Keratinocyte (primary cell): ENCODE measurements at regions not wholly inside any gene's neighbourhood (a gene's known extent, or its start where the extent isn't known, plus 50 kb on each side); places are given as distances from the start of the nearest gene placed in this dataset.

Experiments
- DNase-seq: peaks from one replicate; pipeline ENCODE4 v3.0.0-alpha.2; 2011; ENCODE audit warnings: low read depth, missing footprints, low spot score
- FAIRE-seq: peaks from 2 replicates; lab custom pipeline; 2011; peaks lifted over from hg19 to GRCh38; lab: Jason Lieb, UNC
- H2AFZ ChIP-seq: 2 replicates; pipeline ENCODE4 v1.6.0; 2012; ENCODE audit warnings: low read length, control low read depth, inconsistent platforms; ENCODE audit not compliant: control insufficient read depth
- H3K27ac ChIP-seq: 2 replicates; pipeline ENCODE4 v1.5.1; 2011; ENCODE audit warnings: low read length; ENCODE audit not compliant: control insufficient read depth, insufficient read depth
- H3K27me3 ChIP-seq: 3 replicates; pipeline ENCODE4 v1.6.0; 2011; ENCODE audit warnings: low read length; ENCODE audit not compliant: control insufficient read depth, insufficient read depth; ENCODE audit errors: extremely low read depth
- H3K36me3 ChIP-seq, 2 experiments: 2 replicates in 1 of 2; 3 replicates in 1 of 2; pipeline ENCODE4 v1.5.1; 2011; ENCODE audit warnings: low read length in 2 of 2, mild to moderate bottlenecking in 1 of 2; ENCODE audit not compliant: control insufficient read depth in 2 of 2, insufficient read depth in 2 of 2; ENCODE audit errors: extremely low read depth in 1 of 2
- H3K4me1 ChIP-seq: 3 replicates; pipeline ENCODE4 v1.5.1; 2011; ENCODE audit warnings: low read length; ENCODE audit not compliant: control insufficient read depth, insufficient read depth; ENCODE audit errors: extremely low read depth
- H3K4me2 ChIP-seq: 3 replicates; pipeline ENCODE4 v1.6.0; 2011; ENCODE audit warnings: low read depth, low read length; ENCODE audit not compliant: control insufficient read depth, insufficient read depth; ENCODE audit errors: extremely low read depth
- H3K4me3 ChIP-seq, 3 experiments: fragments of 200-600 bp in 1 of 3; sonication (generic) in 1 of 3; 2 replicates in 2 of 3; 3 replicates in 1 of 3; pipeline ENCODE4 v1.5.1; 2011 to 2016; ENCODE audit warnings: low read length in 3 of 3, mild to moderate bottlenecking in 3 of 3, control low read depth in 2 of 3, inconsistent platforms in 1 of 3, low read depth in 1 of 3, mixed read lengths in 1 of 3, mixed run types in 1 of 3, moderate library complexity in 1 of 3; ENCODE audit not compliant: control insufficient read depth in 2 of 3, insufficient read depth in 2 of 3; ENCODE audit errors: extremely low read depth in 1 of 3
- H3K79me2 ChIP-seq: 2 replicates; pipeline ENCODE4 v1.6.0; 2012; ENCODE audit warnings: low read length; ENCODE audit not compliant: control insufficient read depth, insufficient read depth
- H3K9ac ChIP-seq: 3 replicates; pipeline ENCODE4 v1.6.0; 2011; ENCODE audit warnings: low read length; ENCODE audit not compliant: control insufficient read depth, insufficient read depth; ENCODE audit errors: extremely low read depth
- H3K9me1 ChIP-seq: 3 replicates; pipeline ENCODE4 v1.6.0; 2011; ENCODE audit warnings: low read length; ENCODE audit not compliant: control insufficient read depth, insufficient read depth; ENCODE audit errors: extremely low read depth
- H3K9me3 ChIP-seq: 2 replicates; pipeline ENCODE4 v1.5.1; 2012; ENCODE audit warnings: low read depth, low read length; ENCODE audit not compliant: control insufficient read depth
- H4K20me1 ChIP-seq: 3 replicates; pipeline ENCODE4 v1.6.0; 2011; ENCODE audit warnings: low read length; ENCODE audit not compliant: control insufficient read depth, insufficient read depth; ENCODE audit errors: extremely low read depth
- EZH2 ChIP-seq: IDR thresholded peaks from one replicate; pipeline ENCODE4 v1.6.1; 2012; ENCODE audit warnings: inconsistent platforms, mild to moderate bottlenecking, low read length, moderate library complexity
- dilution Hi-C: fragments of 300-500 bp; cut with MboI; formaldehyde crosslinking; loops from one replicate; pipeline ENCODE4 v1.7.0; 2020; ENCODE audit warnings: low sequenced_read_pairs; ENCODE audit not compliant: extremely low pct_ligation_motif_present
- TF ChIP-seq, protein P1 (sequence below), 3 experiments: IDR thresholded peaks in 1 of 3; conservative IDR thresholded peaks in 1 of 3; optimal IDR thresholded peaks in 1 of 3; 2 replicates in 2 of 3; 3 replicates in 1 of 3; pipeline versions ENCODE3 to v1.5.1; 2011; ENCODE audit warnings: low read length in 3 of 3, mild to moderate bottlenecking in 3 of 3, moderate library complexity in 2 of 3, control low read depth in 1 of 3, inconsistent platforms in 1 of 3; ENCODE audit not compliant: insufficient read depth in 2 of 3; ENCODE audit errors: extremely low read depth in 1 of 3

DNA sequence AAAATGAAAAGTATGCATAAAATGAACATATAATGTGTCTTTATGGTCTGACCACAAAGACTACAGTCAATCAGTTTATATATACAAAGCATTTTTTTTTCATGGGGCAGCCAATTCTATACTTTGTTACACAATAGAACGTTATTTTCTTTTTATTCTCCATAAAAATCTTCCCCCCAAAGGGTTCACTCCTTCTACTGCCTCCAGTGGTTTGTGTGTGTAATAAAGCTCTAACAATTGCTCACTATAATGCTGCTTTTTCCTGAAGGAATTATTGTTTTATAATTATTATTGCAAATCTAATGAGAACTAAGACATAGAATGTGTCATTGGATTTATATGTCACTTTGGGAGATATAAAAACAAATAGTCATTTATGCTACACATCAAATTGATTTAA lies 664.1 kb upstream of the PABPC4L start:
- H3K4me2 ChIP-seq = no peak overlapping the region
- dilution Hi-C loops = no loop called here
- H4K20me1 ChIP-seq = no peaks in the 10 kb centered on the region
- H3K4me3 ChIP-seq = no peak overlapping the region
- H3K79me2 ChIP-seq = no peaks in the 10 kb centered on the region
- no peaks in the 10 kb centered on the region for H3K9me3 ChIP-seq
- H3K27ac ChIP-seq = no peak overlapping the region
- H3K9ac ChIP-seq = no peak overlapping the region
- H3K36me3 ChIP-seq = no peaks in the 10 kb centered on the region
- H2AFZ ChIP-seq = no peak overlapping the region
- no peaks in the 10 kb centered on the region for H3K4me1 ChIP-seq
- DNase-seq = no peak
- FAIRE-seq = no peak
- H3K9me1 ChIP-seq = no peaks in the 10 kb centered on the region
- no peak for TF ChIP-seq EZH2
- TF ChIP-seq, protein P1, sequence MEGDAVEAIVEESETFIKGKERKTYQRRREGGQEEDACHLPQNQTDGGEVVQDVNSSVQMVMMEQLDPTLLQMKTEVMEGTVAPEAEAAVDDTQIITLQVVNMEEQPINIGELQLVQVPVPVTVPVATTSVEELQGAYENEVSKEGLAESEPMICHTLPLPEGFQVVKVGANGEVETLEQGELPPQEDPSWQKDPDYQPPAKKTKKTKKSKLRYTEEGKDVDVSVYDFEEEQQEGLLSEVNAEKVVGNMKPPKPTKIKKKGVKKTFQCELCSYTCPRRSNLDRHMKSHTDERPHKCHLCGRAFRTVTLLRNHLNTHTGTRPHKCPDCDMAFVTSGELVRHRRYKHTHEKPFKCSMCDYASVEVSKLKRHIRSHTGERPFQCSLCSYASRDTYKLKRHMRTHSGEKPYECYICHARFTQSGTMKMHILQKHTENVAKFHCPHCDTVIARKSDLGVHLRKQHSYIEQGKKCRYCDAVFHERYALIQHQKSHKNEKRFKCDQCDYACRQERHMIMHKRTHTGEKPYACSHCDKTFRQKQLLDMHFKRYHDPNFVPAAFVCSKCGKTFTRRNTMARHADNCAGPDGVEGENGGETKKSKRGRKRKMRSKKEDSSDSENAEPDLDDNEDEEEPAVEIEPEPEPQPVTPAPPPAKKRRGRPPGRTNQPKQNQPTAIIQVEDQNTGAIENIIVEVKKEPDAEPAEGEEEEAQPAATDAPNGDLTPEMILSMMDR (optimal IDR thresholded peaks at IDR 0.05 in 1 of 3, IDR thresholded peaks at IDR 0.05 in 1 of 3, conservative IDR thresholded peaks at IDR 0.05 in 1 of 3; ENCODE audit: extremely low read depth in 1 of 3, insufficient read depth in 2 of 3, low read length in 3 of 3) = no peak
- no peaks in the 10 kb centered on the region for H3K27me3 ChIP-seq

DNA sequence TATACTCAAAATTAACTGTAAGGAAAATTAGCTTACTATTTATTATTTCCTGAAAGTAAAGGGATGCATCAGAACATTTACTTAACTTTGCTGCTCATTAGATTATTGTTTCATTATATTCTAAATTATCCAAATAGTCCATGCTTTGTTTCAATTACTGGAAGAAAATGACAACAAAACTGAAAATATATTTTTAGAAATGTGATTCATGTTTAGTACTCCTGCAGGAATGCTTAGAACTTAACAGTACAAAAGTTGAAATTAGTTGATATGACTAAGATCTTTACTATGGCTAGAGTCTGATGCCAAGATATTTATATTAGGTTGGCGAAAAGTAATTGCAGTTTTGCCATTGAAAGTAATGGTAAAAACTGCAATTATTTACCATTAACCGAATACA lies 660.5 kb upstream of the PABPC4L start:
- no peaks in the 10 kb centered on the region for H3K9me1 ChIP-seq
- no peak overlapping the region for H3K9ac ChIP-seq
- H3K27ac ChIP-seq = no peak overlapping the region
- TF ChIP-seq EZH2 = no peak
- TF ChIP-seq, protein P1 (optimal IDR thresholded peaks at IDR 0.05 in 1 of 3, IDR thresholded peaks at IDR 0.05 in 1 of 3, conservative IDR thresholded peaks at IDR 0.05 in 1 of 3; ENCODE audit: extremely low read depth in 1 of 3, insufficient read depth in 2 of 3, low read length in 3 of 3) = no peak
- H3K4me3 ChIP-seq = no peak overlapping the region
- H3K4me1 ChIP-seq = no peaks in the 10 kb centered on the region
- no peaks in the 10 kb centered on the region for H3K36me3 ChIP-seq
- H3K27me3 ChIP-seq = no peaks in the 10 kb centered on the region
- no peak overlapping the region for H3K4me2 ChIP-seq
- H4K20me1 ChIP-seq = no peaks in the 10 kb centered on the region
- DNase-seq (no peak), FAIRE-seq (no peak)
- no peak overlapping the region for H2AFZ ChIP-seq
- dilution Hi-C loops = no loop called here
- no peaks in the 10 kb centered on the region for H3K79me2 ChIP-seq
- H3K9me3 ChIP-seq = no peaks in the 10 kb centered on the region
